HCT116 (cell line): ENCODE measurements at regions not wholly inside any gene's neighbourhood (a gene's known extent, or its start where the extent isn't known, plus 50 kb on each side); places are given as distances from the start of the nearest gene placed in this dataset.

Source experiments
- ATAC-seq: fragments of 200-7000 bp; cut with Tn5 transposase; 2 replicates; pipeline ENCODE4 v1.9.1; 2020; ENCODE audit warnings: mild to moderate bottlenecking, moderate library complexity
- BruUV-seq: library from RNA; stranded (reverse); fragments of 400-500 nt; replicated peaks from 2 replicates; lab custom pipeline; 2021; lab: Mats Ljungman, UMichigan
- CTCF ChIA-PET: fragments of 300-600 bp; sonication (Branson Sonifier 250); formaldehyde crosslinking; loops from one replicate; lab custom pipeline; 2021; ENCODE audit warnings: antibody characterized with exemption; lab: Charles Lee
- POLR2A ChIA-PET: fragments of 300-600, 350-600 bp; sonication (Branson Sonifier 250); formaldehyde crosslinking; loops from one replicate; lab custom pipeline; 2021; ENCODE audit warnings: antibody characterized with exemption; lab: Charles Lee
- RAD21 ChIA-PET, 2 experiments: fragments of 300-600 bp; sonication (Branson Sonifier 250); formaldehyde crosslinking; loops; one replicate each; lab custom pipeline; 2023; ENCODE audit warnings: low total read pairs in 2 of 2; ENCODE audit not compliant: uncharacterized antibody in 2 of 2, unreplicated experiment in 2 of 2, low non-redundant PET in 1 of 2; lab: Charles Lee
- DNase-seq: peaks from one replicate; pipeline ENCODE4 v3.0.0-alpha.2; 2010; ENCODE audit warnings: low read depth, low spot score
- H2AFZ ChIP-seq: fragments of 200-600 bp; shearing (Covaris generic), sonication (generic); 2 replicates; pipeline ENCODE4 v1.6.1; 2017; ENCODE audit warnings: low read depth, mixed run types, mixed read lengths, antibody characterized with exemption, low read length; ENCODE audit not compliant: poor library complexity, severe bottlenecking
- H3K27ac ChIP-seq: 2 replicates; pipeline ENCODE4 v1.5.1; 2012; ENCODE audit warnings: low read depth, low read length
- H3K27me3 ChIP-seq: fragments of 200-600 bp; sonication (generic); 2 replicates; pipeline ENCODE4 v1.6.1; 2016; ENCODE audit warnings: mixed run types, low read length, mixed read lengths; ENCODE audit not compliant: insufficient read depth
- H3K36me3 ChIP-seq, 2 experiments: fragments of 200-500 bp in 1 of 2; fragments of 200-600 bp in 1 of 2; sonication (Bioruptor generic) in 1 of 2; sonication (generic) in 1 of 2; 2 replicates each; pipeline versions ENCODE4 v1.5.1 to v1.6.1; 2014 to 2016; ENCODE audit warnings: low read length in 2 of 2, inconsistent platforms in 1 of 2, mixed read lengths in 1 of 2, mixed run types in 1 of 2; ENCODE audit not compliant: insufficient read depth in 2 of 2, control insufficient read depth in 1 of 2
- H3K4me1 ChIP-seq, 2 experiments: fragments of 200-600 bp in 1 of 2; sonication (generic) in 1 of 2; 2 replicates each; pipeline versions ENCODE4 v1.5.1 to v1.6.1; 2012 to 2017; ENCODE audit warnings: low read length in 2 of 2, inconsistent platforms in 1 of 2, mild to moderate bottlenecking in 1 of 2, mixed read lengths in 1 of 2, mixed run types in 1 of 2, moderate library complexity in 1 of 2; ENCODE audit not compliant: insufficient read depth in 2 of 2, control insufficient read depth in 1 of 2
- H3K4me2 ChIP-seq: fragments of 200-600 bp; sonication (generic); 2 replicates; pipeline ENCODE4 v1.6.1; 2017; ENCODE audit warnings: mixed run types, low read length, mixed read lengths
- H3K4me3 ChIP-seq, 2 experiments: fragments of 200-600 bp in 1 of 2; sonication (generic) in 1 of 2; replicated peaks in 1 of 2; 2 replicates each; pipeline ENCODE4 v1.5.1; 2011 to 2016; ENCODE audit warnings: low read length in 2 of 2, control low read depth in 1 of 2, low read depth in 1 of 2, mild to moderate bottlenecking in 1 of 2, mixed read lengths in 1 of 2, mixed run types in 1 of 2
- H3K79me2 ChIP-seq: fragments of 200-600 bp; sonication (generic); 2 replicates; pipeline ENCODE4 v1.6.1; 2017; ENCODE audit warnings: mild to moderate bottlenecking, mixed run types, low read length, moderate library complexity, mixed read lengths; ENCODE audit not compliant: insufficient read depth
- H3K9ac ChIP-seq: fragments of 200-600 bp; sonication (generic); 2 replicates; pipeline ENCODE4 v1.6.1; 2016; ENCODE audit warnings: low read length, mixed read lengths
- H3K9me2 ChIP-seq: fragments of 200-600 bp; sonication (generic), shearing (Covaris generic); 2 replicates; pipeline ENCODE4 v1.6.1; 2017; ENCODE audit warnings: mixed run types, mild to moderate bottlenecking, moderate library complexity; ENCODE audit not compliant: insufficient read depth
- H3K9me3 ChIP-seq, 2 experiments: fragments of 200-500 bp in 1 of 2; fragments of 200-600 bp in 1 of 2; sonication (Bioruptor generic) in 1 of 2; sonication (generic) in 1 of 2; 2 replicates each; pipeline ENCODE4 v1.6.1; 2014 to 2017; ENCODE audit warnings: low read length in 2 of 2, mixed read lengths in 2 of 2, inconsistent platforms in 1 of 2, low read depth in 1 of 2, mild to moderate bottlenecking in 1 of 2, mixed run types in 1 of 2, moderate library complexity in 1 of 2; ENCODE audit not compliant: control insufficient read depth in 1 of 2, insufficient read depth in 1 of 2
- H4K20me1 ChIP-seq: fragments of 200-600 bp; sonication (generic), shearing (Covaris generic); 2 replicates; pipeline ENCODE4 v1.6.1; 2017; ENCODE audit warnings: mixed run types, mild to moderate bottlenecking, moderate library complexity; ENCODE audit not compliant: insufficient read depth
- CBX3 ChIP-seq: IDR thresholded peaks from 2 replicates; pipeline ENCODE4 v1.6.1; 2012; ENCODE audit warnings: low read depth
- EZH2phosphoT487 ChIP-seq: fragments of 200-600 bp; IDR thresholded peaks from 2 replicates; pipeline ENCODE4 v1.6.1; 2018; ENCODE audit warnings: antibody characterized with exemption, borderline replicate concordance
- FOSL1 ChIP-seq: IDR thresholded peaks from 2 replicates; pipeline ENCODE4 v1.6.1; 2012; ENCODE audit warnings: low read depth
- JUND ChIP-seq: IDR thresholded peaks from 2 replicates; pipeline ENCODE4 v1.6.1; 2012
- POLR2AphosphoS5 ChIP-seq: IDR thresholded peaks from 2 replicates; pipeline ENCODE4 v1.6.1; 2011; ENCODE audit warnings: mild to moderate bottlenecking, low read depth, low read length, moderate library complexity
- RAD21 ChIP-seq: IDR thresholded peaks from 2 replicates; pipeline ENCODE4 v1.6.1; 2012; ENCODE audit warnings: low read depth, mild to moderate bottlenecking
- SIN3A ChIP-seq: IDR thresholded peaks from 2 replicates; pipeline ENCODE4 v1.6.1; 2012; ENCODE audit warnings: low read depth
- SP1 ChIP-seq: IDR thresholded peaks from 2 replicates; pipeline ENCODE4 v1.6.1; 2012; ENCODE audit warnings: low read depth
- ZNF274 ChIP-seq: fragments of 200-500 bp; sonication (Bioruptor generic); IDR thresholded peaks from 2 replicates; pipeline ENCODE4 v1.6.1; 2014; ENCODE audit warnings: mild to moderate bottlenecking, low read depth, low read length, inconsistent platforms
- intact Hi-C: fragments of 100-400 bp; cut with micrococcal nuclease; formaldehyde crosslinking; loops from 2 replicates; pipeline ENCODE4 v1.10.0; 2022
- TF ChIP-seq, protein P1 (sequence below): IDR thresholded peaks from 2 replicates; pipeline ENCODE4 v1.6.1; 2012
- TF ChIP-seq, protein P2 (sequence below), 3 experiments: fragments of 200-600 bp in 1 of 3; sonication (generic) in 1 of 3; IDR thresholded peaks in 2 of 3; conservative IDR thresholded peaks in 1 of 3; 2 replicates each; pipeline ENCODE4 v1.5.1; 2012 to 2017; ENCODE audit warnings: low read depth in 2 of 3, low read length in 2 of 3, antibody characterized with exemption in 1 of 3, borderline replicate concordance in 1 of 3, control low read depth in 1 of 3, mild to moderate bottlenecking in 1 of 3, mixed read lengths in 1 of 3, mixed run types in 1 of 3, moderate library complexity in 1 of 3; ENCODE audit not compliant: insufficient read depth in 1 of 3

DNA sequence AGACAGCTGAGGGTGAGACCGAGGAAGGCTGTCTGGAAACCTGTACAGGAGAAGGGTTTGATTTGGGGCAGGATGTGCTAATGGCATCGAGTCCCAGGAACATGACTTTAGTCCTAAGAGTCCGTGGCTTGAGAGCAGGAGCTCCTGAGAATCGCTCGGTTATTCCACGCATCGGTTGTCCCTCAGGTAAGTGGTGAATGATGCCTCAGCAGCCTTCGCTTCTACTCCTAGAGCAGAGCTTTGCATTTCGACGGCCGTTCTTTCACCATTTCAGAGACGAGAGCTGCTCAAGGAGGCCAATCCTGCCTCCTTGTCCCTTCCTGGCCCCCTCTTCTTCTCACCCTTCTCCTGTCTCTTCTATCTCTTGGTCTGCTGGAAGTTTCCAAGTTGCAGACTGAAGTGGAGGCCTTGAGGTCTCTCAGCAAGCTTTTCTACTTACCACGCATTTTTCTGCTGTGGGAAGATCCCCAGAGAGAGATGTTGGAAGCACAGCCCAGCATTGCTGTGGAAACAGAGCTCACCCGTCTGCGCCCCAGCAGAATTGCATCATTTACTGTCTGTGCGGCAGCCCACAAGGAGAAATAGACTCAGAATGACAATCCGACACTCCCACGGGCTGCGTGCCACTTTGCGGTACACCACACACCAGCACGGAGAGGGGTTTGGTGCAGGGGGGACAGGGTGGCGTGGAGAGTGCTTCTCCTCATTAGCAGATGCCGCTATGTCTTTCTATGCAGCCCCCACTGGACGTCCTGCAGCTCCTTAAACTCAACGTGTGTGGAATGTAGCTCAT is 270.7 kb upstream of the C1orf174 start:
- Histone ChIP-seq H3K9ac (no peak overlapping the region), H2AFZ (no peak overlapping the region), H3K4me3 (no peak overlapping the region), H3K9me3 (no peaks in the 10 kb centered on the region), H4K20me1 (no peaks in the 10 kb centered on the region), H3K4me1 (no peaks in the 10 kb centered on the region), H3K79me2 (no peaks in the 10 kb centered on the region)
- intact Hi-C loops = no loop called here
- no peak for ATAC-seq
- ChIA-PET POLR2A (no interaction called here), RAD21 (no interaction called here)
- DNase-seq = no peak
- TF ChIP-seq, protein P1, sequence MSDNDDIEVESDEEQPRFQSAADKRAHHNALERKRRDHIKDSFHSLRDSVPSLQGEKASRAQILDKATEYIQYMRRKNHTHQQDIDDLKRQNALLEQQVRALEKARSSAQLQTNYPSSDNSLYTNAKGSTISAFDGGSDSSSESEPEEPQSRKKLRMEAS = no peak
- no peak for TF ChIP-seq SIN3A
- TF ChIP-seq FOSL1 = no peak
- TF ChIP-seq, protein P2, sequence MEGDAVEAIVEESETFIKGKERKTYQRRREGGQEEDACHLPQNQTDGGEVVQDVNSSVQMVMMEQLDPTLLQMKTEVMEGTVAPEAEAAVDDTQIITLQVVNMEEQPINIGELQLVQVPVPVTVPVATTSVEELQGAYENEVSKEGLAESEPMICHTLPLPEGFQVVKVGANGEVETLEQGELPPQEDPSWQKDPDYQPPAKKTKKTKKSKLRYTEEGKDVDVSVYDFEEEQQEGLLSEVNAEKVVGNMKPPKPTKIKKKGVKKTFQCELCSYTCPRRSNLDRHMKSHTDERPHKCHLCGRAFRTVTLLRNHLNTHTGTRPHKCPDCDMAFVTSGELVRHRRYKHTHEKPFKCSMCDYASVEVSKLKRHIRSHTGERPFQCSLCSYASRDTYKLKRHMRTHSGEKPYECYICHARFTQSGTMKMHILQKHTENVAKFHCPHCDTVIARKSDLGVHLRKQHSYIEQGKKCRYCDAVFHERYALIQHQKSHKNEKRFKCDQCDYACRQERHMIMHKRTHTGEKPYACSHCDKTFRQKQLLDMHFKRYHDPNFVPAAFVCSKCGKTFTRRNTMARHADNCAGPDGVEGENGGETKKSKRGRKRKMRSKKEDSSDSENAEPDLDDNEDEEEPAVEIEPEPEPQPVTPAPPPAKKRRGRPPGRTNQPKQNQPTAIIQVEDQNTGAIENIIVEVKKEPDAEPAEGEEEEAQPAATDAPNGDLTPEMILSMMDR (IDR thresholded peaks at IDR 0.05 in 2 of 3, conservative IDR thresholded peaks at IDR 0.05 in 1 of 3; ENCODE audit: borderline replicate concordance in 1 of 3, insufficient read depth in 1 of 3, low read depth in 2 of 3, low read length in 2 of 3) = no peak
- no peak for TF ChIP-seq CBX3
- TF ChIP-seq SP1 = no peak
- no peak for TF ChIP-seq ZNF274
- no peak for TF ChIP-seq JUND
- no peak for TF ChIP-seq POLR2AphosphoS5
- no peak for TF ChIP-seq EZH2phosphoT487
- no peak for TF ChIP-seq RAD21
- TF ChIP-seq, all 23 proteins: peak for 0
- H3K27me3 ChIP-seq = peaks cover 39% of the 10 kb centered on the region
- no peak overlapping the region for H3K27ac ChIP-seq
- no peak overlapping the region for H3K4me2 ChIP-seq
- BruUV-seq = no TSS peak
- no peaks in the 10 kb centered on the region for H3K9me2 ChIP-seq
- no peaks in the 10 kb centered on the region for H3K36me3 ChIP-seq
- CTCF ChIA-PET = no interaction called here
